ENCODE measurements at regions not wholly inside any gene's neighbourhood (a gene's known extent, or its start where the extent isn't known, plus 50 kb on each side); places are given as distances from the start of the nearest gene placed in this dataset.

- Histone ChIP-seq H3K4me1 (peaks cover 6% of the 10 kb centered on the region; the same call in 1 of the 2 replicates), H3K9me3 (no peaks in the 10 kb centered on the region), H3K4me3 (no peak overlapping the region), H3K36me3 (replicated peaks) (no peaks in the 10 kb centered on the region), H3K27me3 (ENCODE audit: low read depth) (no peaks in the 10 kb centered on the region)
- in situ Hi-C loops (cut with MboI; ENCODE audit: low sequenced_read_pairs), result no loop called here
- no peak for DNase-seq (ENCODE audit: low spot score in 2 of 2)
These were observed 165.9 kb upstream of the PREP start for GRCh38 chr6:105568751-105569150.

GRCh38 chr6:105568142-105568541 lies 165.3 kb upstream of the PREP start:
- H3K27me3 ChIP-seq (ENCODE audit: low read depth), result no peaks in the 10 kb centered on the region
- in situ Hi-C loops (cut with MboI; ENCODE audit: low sequenced_read_pairs), result no loop called here
- no peak for DNase-seq (ENCODE audit: low spot score in 2 of 2)
- no peak overlapping the region for H3K4me3 ChIP-seq
- no peaks in the 10 kb centered on the region for H3K9me3 ChIP-seq
- H3K4me1 ChIP-seq, result peaks cover 6% of the 10 kb centered on the region; the same call in 1 of the 2 replicates
- no peaks in the 10 kb centered on the region for H3K36me3 ChIP-seq (replicated peaks)

- Histone ChIP-seq H3K36me3 (replicated peaks) (no peaks in the 10 kb centered on the region), H3K9me3 (no peaks in the 10 kb centered on the region), H3K27me3 (ENCODE audit: low read depth) (no peaks in the 10 kb centered on the region), H3K4me1 (peaks cover 6% of the 10 kb centered on the region; the same call in 1 of the 2 replicates), H3K4me3 (no peak overlapping the region)
- in situ Hi-C loops (cut with MboI; ENCODE audit: low sequenced_read_pairs), result no loop called here
- no peak for DNase-seq (ENCODE audit: low spot score in 2 of 2)
These were observed 164.3 kb upstream of the PREP start for GRCh38 chr6:105567140-105567539.

- DNase-seq (ENCODE audit: low spot score in 2 of 2), result no peak
- Histone ChIP-seq H3K27me3 (ENCODE audit: low read depth) (no peaks in the 10 kb centered on the region), H3K36me3 (replicated peaks) (no peaks in the 10 kb centered on the region), H3K4me3 (no peak overlapping the region), H3K9me3 (no peaks in the 10 kb centered on the region), H3K4me1 (peaks cover 6% of the 10 kb centered on the region; the same call in 1 of the 2 replicates)
- in situ Hi-C loops (cut with MboI; ENCODE audit: low sequenced_read_pairs), result no loop called here
These were observed 163.6 kb upstream of the PREP start for GRCh38 chr6:105566503-105566902.

- H3K4me3 ChIP-seq, result no peak overlapping the region
- no peaks in the 10 kb centered on the region for H3K27me3 ChIP-seq (ENCODE audit: low read depth)
- in situ Hi-C loops (cut with MboI; ENCODE audit: low sequenced_read_pairs), result no loop called here
- peaks cover 6% of the 10 kb centered on the region; the same call in 1 of the 2 replicates for H3K4me1 ChIP-seq
- DNase-seq (ENCODE audit: low spot score in 2 of 2), result peak; percentile 12 to 57
- H3K36me3 ChIP-seq (replicated peaks), result no peaks in the 10 kb centered on the region
- H3K9me3 ChIP-seq, result no peaks in the 10 kb centered on the region
These were observed 161.4 kb upstream of the PREP start for GRCh38 chr6:105564121-105564902.

GRCh38 chr6:105562027-105562426 lies 159.1 kb upstream of the PREP start:
- in situ Hi-C loops (cut with MboI; ENCODE audit: low sequenced_read_pairs), result no loop called here
- H3K27me3 ChIP-seq (ENCODE audit: low read depth), result no peaks in the 10 kb centered on the region
- no peaks in the 10 kb centered on the region for H3K9me3 ChIP-seq
- H3K4me3 ChIP-seq, result no peak overlapping the region
- no peak for DNase-seq (ENCODE audit: low spot score in 2 of 2)
- peaks cover 6% of the 10 kb centered on the region; the same call in 1 of the 2 replicates for H3K4me1 ChIP-seq
- no peaks in the 10 kb centered on the region for H3K36me3 ChIP-seq (replicated peaks)

GRCh38 chr6:105561486-105561885 lies 158.6 kb upstream of the PREP start:
- in situ Hi-C loops (cut with MboI; ENCODE audit: low sequenced_read_pairs), result no loop called here
- no peaks in the 10 kb centered on the region for H3K27me3 ChIP-seq (ENCODE audit: low read depth)
- H3K9me3 ChIP-seq, result no peaks in the 10 kb centered on the region
- H3K4me1 ChIP-seq, result peaks cover 6% of the 10 kb centered on the region; the same call in 1 of the 2 replicates
- no peaks in the 10 kb centered on the region for H3K36me3 ChIP-seq (replicated peaks)
- no peak for DNase-seq (ENCODE audit: low spot score in 2 of 2)
- H3K4me3 ChIP-seq, result no peak overlapping the region

- Histone ChIP-seq H3K27me3 (ENCODE audit: low read depth) (no peaks in the 10 kb centered on the region), H3K4me1 (peaks cover 6% of the 10 kb centered on the region; the same call in 1 of the 2 replicates), H3K36me3 (replicated peaks) (no peaks in the 10 kb centered on the region), H3K4me3 (no peak overlapping the region), H3K9me3 (no peaks in the 10 kb centered on the region)
- in situ Hi-C loops (cut with MboI; ENCODE audit: low sequenced_read_pairs), result no loop called here
- DNase-seq (ENCODE audit: low spot score in 2 of 2), result no peak
These were observed 157.8 kb upstream of the PREP start for GRCh38 chr6:105560611-105561066.

- Histone ChIP-seq H3K4me1 (no peaks in the 10 kb centered on the region), H3K4me3 (no peak overlapping the region), H3K9me3 (no peaks in the 10 kb centered on the region), H3K36me3 (replicated peaks) (no peaks in the 10 kb centered on the region), H3K27me3 (ENCODE audit: low read depth) (no peaks in the 10 kb centered on the region)
- DNase-seq (ENCODE audit: low spot score in 2 of 2), result no peak
- in situ Hi-C loops (cut with MboI; ENCODE audit: low sequenced_read_pairs), result no loop called here
These were observed 154.4 kb upstream of the PREP start for GRCh38 chr6:105557291-105557690.

GRCh38 chr6:105553171-105553570 lies 150.3 kb upstream of the PREP start:
- no peak for DNase-seq (ENCODE audit: low spot score in 2 of 2)
- in situ Hi-C loops (cut with MboI; ENCODE audit: low sequenced_read_pairs), result no loop called here
- H3K36me3 ChIP-seq (replicated peaks), result no peaks in the 10 kb centered on the region
- H3K4me1 ChIP-seq, result no peaks in the 10 kb centered on the region
- no peaks in the 10 kb centered on the region for H3K9me3 ChIP-seq
- H3K4me3 ChIP-seq, result no peak overlapping the region
- H3K27me3 ChIP-seq (ENCODE audit: low read depth), result no peaks in the 10 kb centered on the region

GRCh38 chr6:105550955-105551620 lies 148.2 kb upstream of the PREP start:
- Histone ChIP-seq H3K36me3 (replicated peaks) (no peaks in the 10 kb centered on the region), H3K4me1 (no peaks in the 10 kb centered on the region), H3K9me3 (no peaks in the 10 kb centered on the region), H3K27me3 (ENCODE audit: low read depth) (no peaks in the 10 kb centered on the region), H3K4me3 (no peak overlapping the region)
- DNase-seq (ENCODE audit: low spot score in 2 of 2), result no peak
- in situ Hi-C loops (cut with MboI; ENCODE audit: low sequenced_read_pairs), result no loop called here

- H3K4me3 ChIP-seq, result no peak overlapping the region
- H3K4me1 ChIP-seq, result peaks cover 4% of the 10 kb centered on the region
- H3K9me3 ChIP-seq, result no peaks in the 10 kb centered on the region
- no peaks in the 10 kb centered on the region for H3K36me3 ChIP-seq (replicated peaks)
- no peaks in the 10 kb centered on the region for H3K27me3 ChIP-seq (ENCODE audit: low read depth)
- no peak for DNase-seq (ENCODE audit: low spot score in 2 of 2)
- in situ Hi-C loops (cut with MboI; ENCODE audit: low sequenced_read_pairs), result no loop called here
These were observed 143.9 kb upstream of the PREP start for GRCh38 chr6:105546754-105547153.

GRCh38 chr6:105545947-105546731 lies 143.3 kb upstream of the PREP start:
- no peaks in the 10 kb centered on the region for H3K27me3 ChIP-seq (ENCODE audit: low read depth)

More at GRCh38 chr6:105545947-105546731, 143.3 kb upstream of the PREP start:
- Histone ChIP-seq H3K4me1 (peaks cover 6% of the 10 kb centered on the region), H3K9me3 (no peaks in the 10 kb centered on the region), H3K36me3 (replicated peaks) (no peaks in the 10 kb centered on the region), H3K4me3 (no peak overlapping the region)
- DNase-seq (ENCODE audit: low spot score in 2 of 2), result no peak
- in situ Hi-C loops (cut with MboI; ENCODE audit: low sequenced_read_pairs), result no loop called here

All from HAP-1 (cell line).